ENCODE measurements at regions not wholly inside any gene's neighbourhood (a gene's known extent, or its start where the extent isn't known, plus 50 kb on each side); places are given as distances from the start of the nearest gene placed in this dataset.

DNA sequence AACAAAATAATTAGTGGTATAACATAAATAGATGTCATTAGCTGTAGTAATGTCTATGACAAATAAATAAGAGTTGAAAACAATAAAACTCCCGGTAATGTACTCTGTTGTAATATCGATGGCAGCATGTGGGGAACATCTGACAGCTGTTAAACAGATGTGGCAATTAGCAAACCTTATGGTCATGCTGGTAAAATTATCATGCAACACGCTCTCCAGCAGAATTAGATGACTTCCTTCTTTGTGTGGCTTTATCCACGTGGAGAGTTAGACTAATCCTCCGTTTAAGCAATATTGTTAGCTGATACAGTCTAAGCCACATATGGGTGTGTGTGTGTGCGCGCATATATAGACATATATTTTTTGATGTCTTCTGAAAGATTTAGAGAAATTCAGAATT lies 77.7 kb upstream of the ZFP64 start:
- 61 to 63% methylated on average over 7 of the region's 7 CpGs for WGBS, 2 donors
- Histone ChIP-seq H3K4me1 (no peaks in the 10 kb centered on the region), H3K36me3 (no peaks in the 10 kb centered on the region), H3K27ac (no peak overlapping the region), H3K27me3 (no peaks in the 10 kb centered on the region), H3K4me3 (no peak overlapping the region), H3K9me3 (no peaks in the 10 kb centered on the region)
- no peak for DNase-seq
- intact Hi-C loops (cut with DNase I): no loop called here
- TF ChIP-seq EP300 (IDR thresholded peaks at IDR 0.05) (no peak), POLR2AphosphoS5 (IDR thresholded peaks at IDR 0.05) (peak in 3 of 4 donors; percentile 16 to 46 (median 37)), POLR2A (IDR thresholded peaks at IDR 0.05) (no peak), CTCF (IDR thresholded peaks at IDR 0.05) (no peak)

GRCh38 chr20:52268184-52268749 lies 76.7 kb upstream of the ZFP64 start:
- no peak for TF ChIP-seq CTCF (IDR thresholded peaks at IDR 0.05)
- TF ChIP-seq POLR2AphosphoS5 (IDR thresholded peaks at IDR 0.05): no peak
- no peak for TF ChIP-seq POLR2A (IDR thresholded peaks at IDR 0.05)
- TF ChIP-seq EP300 (IDR thresholded peaks at IDR 0.05): no peak
- Histone ChIP-seq H3K4me3 (no peak overlapping the region), H3K27ac (no peak overlapping the region), H3K27me3 (no peaks in the 10 kb centered on the region), H3K36me3 (no peaks in the 10 kb centered on the region), H3K9me3 (no peaks in the 10 kb centered on the region), H3K4me1 (no peaks in the 10 kb centered on the region)
- DNase-seq: no peak
- 64 to 72% methylated on average over 4 of the region's 4 CpGs for WGBS, 2 donors
- intact Hi-C loops (cut with DNase I): no loop called here

DNA sequence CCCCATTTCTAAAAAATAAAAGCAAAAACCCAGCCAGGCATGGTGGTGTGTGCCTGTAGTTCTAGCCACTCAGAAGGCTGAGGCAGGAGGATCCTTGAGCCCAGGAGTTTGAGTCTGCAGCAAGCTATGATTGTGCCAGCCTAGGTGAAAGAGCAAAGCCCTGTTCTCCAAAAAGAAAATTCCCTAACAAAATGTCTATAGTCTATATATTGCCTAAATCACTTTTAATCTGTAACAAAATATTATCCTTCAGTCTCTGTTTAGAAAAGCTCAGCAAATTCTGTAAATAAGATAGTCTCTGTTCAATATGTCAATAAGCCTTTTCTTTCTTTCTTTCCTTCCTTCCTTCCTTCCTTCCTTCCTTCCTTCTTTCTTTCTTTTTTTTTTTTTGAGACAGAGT lies 75.8 kb upstream of the ZFP64 start:
- intact Hi-C loops (cut with DNase I): no loop called here
- no peak overlapping the region for H3K27ac ChIP-seq
- TF ChIP-seq POLR2AphosphoS5 (IDR thresholded peaks at IDR 0.05) (no peak), POLR2A (IDR thresholded peaks at IDR 0.05) (no peak), CTCF (IDR thresholded peaks at IDR 0.05) (no peak), EP300 (IDR thresholded peaks at IDR 0.05) (no peak)
- H3K27me3 ChIP-seq: no peaks in the 10 kb centered on the region
- DNase-seq: no peak
- H3K36me3 ChIP-seq: no peaks in the 10 kb centered on the region
- H3K4me1 ChIP-seq: no peaks in the 10 kb centered on the region
- H3K4me3 ChIP-seq: no peak overlapping the region
- H3K9me3 ChIP-seq: no peaks in the 10 kb centered on the region

DNA sequence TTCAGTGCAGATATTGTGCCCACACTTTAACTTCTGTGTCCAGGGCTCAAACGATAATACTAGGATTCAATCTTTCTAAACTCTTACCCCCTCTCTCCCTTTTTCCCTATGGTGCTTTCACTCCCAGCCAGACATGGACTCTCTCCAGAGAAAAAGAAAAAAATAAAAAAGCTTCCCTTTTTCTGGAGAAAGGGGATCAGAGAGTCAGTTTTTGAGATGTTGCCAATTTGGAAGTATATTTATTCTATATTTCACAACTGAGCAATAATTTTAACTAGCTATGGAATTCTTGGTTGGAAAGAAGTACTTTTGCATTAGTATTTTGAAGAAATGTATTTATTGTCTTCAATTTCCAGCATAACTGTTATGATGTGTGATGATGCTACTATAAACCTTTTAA lies 72.2 kb upstream of the ZFP64 start:
- no peak for DNase-seq
- H3K4me3 ChIP-seq: no peak overlapping the region
- TF ChIP-seq POLR2AphosphoS5 (IDR thresholded peaks at IDR 0.05) (no peak), POLR2A (IDR thresholded peaks at IDR 0.05) (no peak), EP300 (IDR thresholded peaks at IDR 0.05) (no peak), CTCF (IDR thresholded peaks at IDR 0.05) (no peak)
- no peaks in the 10 kb centered on the region for H3K36me3 ChIP-seq
- H3K4me1 ChIP-seq: no peaks in the 10 kb centered on the region
- H3K9me3 ChIP-seq: no peaks in the 10 kb centered on the region
- intact Hi-C loops (cut with DNase I): no loop called here
- H3K27me3 ChIP-seq: no peaks in the 10 kb centered on the region
- WGBS, 2 donors: 72 to 79% methylated on average over 1 of the region's 1 CpG
- no peak overlapping the region for H3K27ac ChIP-seq

GRCh38 chr20:52261792-52262191 lies 70.2 kb upstream of the ZFP64 start:
- Histone ChIP-seq H3K27me3 (no peaks in the 10 kb centered on the region), H3K27ac (no peak overlapping the region), H3K36me3 (no peaks in the 10 kb centered on the region), H3K4me3 (no peak overlapping the region), H3K4me1 (no peaks in the 10 kb centered on the region), H3K9me3 (no peaks in the 10 kb centered on the region)
- intact Hi-C loops (cut with DNase I): no loop called here
- TF ChIP-seq POLR2AphosphoS5 (IDR thresholded peaks at IDR 0.05): no peak
- no peak for TF ChIP-seq POLR2A (IDR thresholded peaks at IDR 0.05)
- TF ChIP-seq EP300 (IDR thresholded peaks at IDR 0.05): no peak
- TF ChIP-seq CTCF (IDR thresholded peaks at IDR 0.05): no peak
- no peak for DNase-seq
